ENCODE measurements at regions not wholly inside any gene's neighbourhood (a gene's known extent, or its start where the extent isn't known, plus 50 kb on each side); places are given as distances from the start of the nearest gene placed in this dataset.

DNA sequence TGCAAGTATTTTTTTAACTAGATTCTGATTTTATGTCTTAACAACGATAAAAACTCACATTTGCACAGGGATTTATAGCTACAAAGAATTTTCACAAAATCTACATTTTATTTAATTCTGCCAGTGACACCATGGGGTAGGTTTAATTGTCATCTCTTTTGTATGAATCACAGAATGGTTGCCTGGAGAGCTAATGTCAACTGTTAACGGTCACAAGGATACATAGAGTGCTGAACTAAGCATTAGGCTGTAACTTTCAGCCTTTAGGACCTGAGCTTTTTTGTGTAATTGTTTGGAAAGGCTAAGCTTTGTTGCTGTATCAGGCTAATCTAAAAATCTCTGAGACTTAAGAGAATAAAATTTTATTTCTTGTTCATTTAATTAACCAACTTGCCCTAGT, 465.3 kb upstream of the TBX3 start:
- no peak for DNase-seq

GRCh38 chr12:115147916-115148315, 463.9 kb upstream of the TBX3 start:
- DNase-seq: no peak

- DNase-seq: no peak
Observed at GRCh38 chr12:115146453-115146852, 462.5 kb upstream of the TBX3 start.

GRCh38 chr12:115144425-115144824, 460.4 kb upstream of the TBX3 start:
- DNase-seq: no peak

DNA sequence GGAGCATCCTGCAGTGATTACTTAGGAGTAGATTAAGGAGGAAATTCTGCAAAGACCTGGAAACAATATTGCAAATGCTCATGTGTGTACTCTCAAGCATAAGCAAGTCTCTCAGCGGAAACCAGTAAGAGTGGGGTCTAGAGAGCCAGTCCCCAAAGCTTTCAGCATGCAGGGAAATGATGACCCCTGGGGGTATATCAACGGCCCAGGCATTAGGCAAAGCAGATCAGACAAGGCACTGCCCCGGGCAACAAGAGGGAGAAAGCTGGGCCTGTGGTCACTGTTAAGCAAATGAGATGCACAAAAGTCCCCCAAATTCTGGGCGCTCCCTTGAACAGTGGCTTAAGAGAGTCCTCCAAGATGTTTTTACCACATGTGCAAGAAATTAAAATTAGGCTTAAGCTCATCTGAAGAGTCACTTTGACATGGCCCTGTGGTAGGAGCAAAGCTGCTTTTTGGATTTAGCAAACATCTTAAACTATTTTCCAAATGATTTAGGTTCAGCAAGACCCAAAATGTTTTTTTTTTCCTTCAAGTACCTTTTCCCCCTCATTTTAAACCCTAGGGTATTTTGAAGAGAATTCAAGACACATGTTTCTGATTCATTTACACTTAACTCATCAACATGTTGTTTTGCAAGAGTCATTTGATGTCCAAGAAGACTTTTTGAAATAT, 457.1 kb upstream of the TBX3 start:
- DNase-seq: no peak

- no peak for DNase-seq
Observed at GRCh38 chr12:115137812-115138521, 454.0 kb upstream of the TBX3 start.

DNA sequence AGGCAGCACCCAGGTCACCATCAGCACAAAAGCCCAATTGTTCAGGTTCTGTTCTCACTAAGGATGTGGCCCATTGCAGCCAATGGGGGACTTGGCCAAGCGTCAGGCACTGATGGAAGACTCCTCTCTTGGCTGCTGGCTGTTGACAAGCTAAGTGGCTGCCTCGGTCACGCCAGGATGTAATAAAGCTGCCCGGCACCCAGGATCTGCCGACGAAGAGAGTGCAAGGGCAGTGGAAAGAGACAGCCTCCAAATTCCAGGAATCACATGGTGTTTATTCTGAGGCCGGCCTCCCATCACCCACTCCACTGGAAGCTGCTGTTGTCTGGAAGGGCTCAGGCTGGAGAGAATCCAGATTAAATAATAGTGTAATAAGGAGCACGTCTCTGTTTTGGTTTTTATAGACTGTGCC, 451.8 kb upstream of the TBX3 start:
- DNase-seq: no peak

- DNase-seq: no peak
Observed at GRCh38 chr12:115134298-115134697, 450.3 kb upstream of the TBX3 start.

GRCh38 chr12:115132905-115133304, 448.9 kb upstream of the TBX3 start:
- DNase-seq: no peak

- DNase-seq: no peak
Observed at GRCh38 chr12:115132145-115132544, 448.2 kb upstream of the TBX3 start.

DNA sequence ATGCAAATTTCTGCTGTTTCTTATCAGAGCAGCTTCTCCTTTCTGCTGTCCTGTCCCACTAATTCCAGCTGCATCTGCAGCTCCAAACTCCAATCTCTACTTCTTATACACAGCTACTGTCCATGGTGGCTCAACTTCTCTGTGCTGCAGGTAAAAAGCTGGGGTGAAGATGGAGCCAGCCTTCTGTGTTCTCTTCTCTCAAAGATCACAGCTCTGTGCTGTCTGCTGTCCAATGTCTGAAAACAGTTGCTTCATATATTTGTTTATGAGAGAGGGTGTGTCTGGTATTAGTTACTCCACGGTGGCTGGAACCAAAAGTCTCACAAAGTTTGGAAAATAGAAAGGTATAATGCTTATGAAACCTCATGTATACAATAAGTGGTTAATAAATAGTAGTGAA, 445.8 kb upstream of the TBX3 start:
- no peak for DNase-seq

DNA sequence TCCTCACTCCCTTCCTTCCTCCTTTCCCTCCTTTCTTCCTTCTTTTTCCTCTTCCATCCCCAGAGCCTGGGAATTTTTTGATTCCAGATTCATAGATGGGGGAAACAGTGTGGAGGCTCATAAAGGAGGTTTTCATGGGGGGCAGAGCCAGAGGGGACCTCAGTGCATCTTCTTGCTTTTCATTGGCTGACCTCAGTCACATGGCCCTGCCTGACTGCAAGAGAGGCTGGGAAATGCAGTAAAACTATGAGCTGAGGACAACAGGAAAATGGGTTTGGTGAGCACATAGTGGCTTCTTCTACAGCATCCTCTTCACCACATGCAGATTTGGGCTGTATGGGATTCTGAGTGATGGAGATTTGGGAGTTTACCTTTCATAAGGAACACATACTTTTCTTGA, 437.1 kb upstream of the TBX3 start:
- DNase-seq: no peak

- no peak for DNase-seq
Observed at GRCh38 chr12:115118177-115118724, 434.3 kb upstream of the TBX3 start.

- DNase-seq: no peak
Observed at GRCh38 chr12:115114140-115114539, 430.2 kb upstream of the TBX3 start.

- no peak for DNase-seq
Observed at GRCh38 chr12:115109863-115110262, 425.9 kb upstream of the TBX3 start.

GRCh38 chr12:115108129-115109100, 424.4 kb upstream of the TBX3 start:
- no peak for DNase-seq

GRCh38 chr12:115103884-115104883, 420.2 kb upstream of the TBX3 start:
- no peak for DNase-seq

GRCh38 chr12:115102450-115102849, 418.5 kb upstream of the TBX3 start:
- DNase-seq: no peak

DNA sequence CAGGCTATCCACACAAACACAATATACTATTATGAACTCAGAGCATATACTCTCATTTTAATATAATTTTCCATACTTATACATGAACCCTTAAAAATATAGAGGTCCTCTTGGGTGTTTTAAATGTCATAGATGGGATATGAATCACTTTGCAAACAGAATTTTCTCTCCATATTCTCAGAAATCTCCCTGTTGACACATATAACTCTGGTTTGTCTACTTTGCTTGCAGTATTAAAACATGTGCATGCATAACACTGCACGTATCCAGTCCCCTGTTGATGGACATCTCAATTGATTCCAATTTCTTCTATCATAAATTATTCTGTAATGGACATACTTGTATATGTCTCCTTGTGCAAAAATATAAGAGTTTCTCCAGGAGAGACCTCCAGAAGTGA, 417.5 kb upstream of the TBX3 start:
- DNase-seq: no peak

- no peak for DNase-seq
Observed at GRCh38 chr12:115097416-115097815, 413.4 kb upstream of the TBX3 start.

DNA sequence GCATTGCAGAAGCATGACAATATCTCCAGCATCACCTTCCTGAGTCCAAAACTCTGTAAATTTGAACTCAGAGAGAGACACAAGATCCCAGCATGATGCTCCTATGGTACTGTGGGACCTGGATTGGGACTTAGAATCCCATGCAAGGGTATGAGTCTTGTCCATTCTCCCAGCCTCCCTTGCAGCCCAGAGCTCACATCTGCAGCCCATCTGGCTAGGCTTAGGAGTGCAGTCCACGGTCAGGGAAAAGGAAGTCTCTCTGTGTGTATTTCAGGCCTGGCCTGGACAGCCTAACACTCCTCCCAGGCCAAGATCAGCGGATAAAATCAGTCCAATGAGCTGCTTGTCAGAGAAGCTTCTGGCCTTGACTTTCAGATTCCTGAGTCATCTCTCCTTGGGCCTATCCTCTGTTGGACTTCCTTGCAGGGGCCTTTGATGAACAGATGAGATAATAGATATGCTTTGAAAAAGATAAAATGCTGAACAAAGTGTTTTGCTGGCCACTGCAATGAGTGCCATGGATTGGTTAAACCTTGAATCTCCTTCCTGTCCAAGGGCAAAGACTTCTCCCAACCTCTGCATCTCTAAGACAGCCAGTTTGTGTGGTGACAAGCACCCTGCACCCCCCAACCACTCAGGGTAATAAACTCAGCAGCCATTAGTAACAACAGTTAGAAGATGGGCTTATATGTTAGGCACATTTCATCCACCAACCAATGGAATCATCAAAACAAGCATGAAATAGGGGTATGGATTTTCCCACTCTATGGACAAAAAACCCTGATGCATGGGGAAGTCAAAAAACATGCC, 412.8 kb upstream of the TBX3 start:
- DNase-seq: no peak
